H1 (cell line): ENCODE measurements at regions not wholly inside any gene's neighbourhood (a gene's known extent, or its start where the extent isn't known, plus 50 kb on each side); places are given as distances from the start of the nearest gene placed in this dataset.

Experiments
- SUZ12 ChIP-seq: fragments of 200-600 bp; sonication (generic); IDR thresholded peaks from 2 replicates; pipeline ENCODE4 v1.6.1; 2012; ENCODE audit warnings: mild to moderate bottlenecking, inconsistent platforms, low read length, moderate library complexity, mixed read lengths

DNA sequence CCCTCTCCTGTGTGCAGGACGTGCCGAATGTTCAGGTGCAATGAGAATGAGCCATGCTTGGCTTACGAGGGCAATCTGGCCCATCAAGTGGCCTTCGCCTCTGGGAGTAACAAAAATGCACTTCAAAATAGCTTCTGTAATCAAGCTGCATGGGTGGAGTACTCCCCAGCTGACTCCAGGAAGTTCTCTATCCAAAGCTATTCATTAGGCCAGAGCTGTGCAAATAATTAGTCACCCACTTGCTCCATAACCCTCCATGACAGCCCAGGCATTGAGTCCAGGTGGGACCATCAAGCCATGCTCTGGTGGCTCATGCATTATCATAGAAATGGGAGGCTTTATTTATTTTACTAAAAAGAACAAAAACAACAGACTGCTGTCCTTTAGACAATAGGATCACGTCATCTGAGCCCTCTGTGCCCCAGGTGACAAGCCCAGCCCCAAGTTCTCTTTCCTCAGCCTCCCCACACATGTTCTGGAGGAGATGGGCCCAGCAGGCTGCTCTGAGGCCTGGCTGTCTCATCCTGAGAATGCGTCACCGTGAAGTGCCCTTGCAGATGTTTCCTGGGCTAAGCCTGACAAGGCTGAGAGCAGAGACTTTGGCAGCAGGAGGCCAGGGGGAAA, 244.7 kb downstream of the ETS1 start (continued):
- TF ChIP-seq SUZ12: no peak
